IMR-90 (cell line): ENCODE measurements at regions not wholly inside any gene's neighbourhood (a gene's known extent, or its start where the extent isn't known, plus 50 kb on each side); places are given as distances from the start of the nearest gene placed in this dataset.

ENCODE experiments used
- CTCF ChIP-seq: conservative IDR thresholded peaks from 2 replicates; pipeline ENCODE4 v1.5.1; 2012; ENCODE audit warnings: mild to moderate bottlenecking, low read depth, low read length, improper control_type of control experiment
- MAFK ChIP-seq: IDR thresholded peaks from 2 replicates; pipeline ENCODE4 v1.6.1; 2012; ENCODE audit warnings: low read depth, low read length, improper control_type of control experiment
- RAD21 ChIP-seq: IDR thresholded peaks from 2 replicates; pipeline ENCODE4 v1.6.1; 2012; ENCODE audit warnings: low read length, improper control_type of control experiment
- RCOR1 ChIP-seq: IDR thresholded peaks from 2 replicates; pipeline ENCODE4 v1.6.1; 2012; ENCODE audit warnings: mild to moderate bottlenecking, low read length, improper control_type of control experiment; ENCODE audit not compliant: insufficient replicate concordance
- RFX5 ChIP-seq: IDR thresholded peaks from 2 replicates; pipeline ENCODE4 v1.8.0; 2012; ENCODE audit warnings: low read depth, mild to moderate bottlenecking, low read length, moderate library complexity

- TF ChIP-seq RFX5 (no peak), CTCF (no peak), RCOR1 (no peak), MAFK (no peak), RAD21 (no peak)
Measured at GRCh38 chr18:76227759-76228158, 267.3 kb downstream of the ZNF516 start.
